GM12891 (cell line): ENCODE measurements at regions not wholly inside any gene's neighbourhood (a gene's known extent, or its start where the extent isn't known, plus 50 kb on each side); places are given as distances from the start of the nearest gene placed in this dataset.

Source experiments
- POLR2A ChIP-seq: IDR thresholded peaks from 2 replicates; pipeline ENCODE4 v1.6.1; 2011; ENCODE audit warnings: low read depth, low read length, control low read depth
- POU2F2 ChIP-seq: IDR thresholded peaks from 2 replicates; pipeline ENCODE4 v1.6.1; 2011; ENCODE audit warnings: low read depth, mild to moderate bottlenecking, control low read depth, low read length, moderate library complexity
- SPI1 ChIP-seq: IDR thresholded peaks from 2 replicates; pipeline ENCODE4 v1.6.1; 2011; ENCODE audit warnings: low read depth, low read length, control low read depth
- TAF1 ChIP-seq: IDR thresholded peaks from 2 replicates; pipeline ENCODE4 v1.6.1; 2011; ENCODE audit warnings: low read depth, low read length, control low read depth

DNA sequence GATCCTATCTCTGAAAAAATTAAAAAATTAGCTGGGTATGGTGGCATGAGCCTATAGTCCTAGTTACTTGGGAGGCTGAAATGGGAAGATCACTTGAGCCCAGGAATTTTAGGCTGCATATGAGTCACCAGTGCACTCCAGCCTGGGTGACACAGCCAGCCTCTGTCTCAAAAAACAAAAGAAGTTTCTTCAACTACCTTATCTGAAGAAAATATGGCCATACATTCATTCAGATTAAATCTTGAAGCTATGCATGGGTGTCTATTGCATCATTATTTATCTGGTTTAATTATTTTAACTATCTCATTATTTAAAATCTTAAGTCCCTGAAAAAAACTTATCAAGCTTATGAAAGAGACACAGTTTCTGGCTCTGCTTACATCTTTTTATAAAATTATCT lies 204.1 kb downstream of the SIM1 start:
- no peak for TF ChIP-seq TAF1
- no peak for TF ChIP-seq POU2F2
- TF ChIP-seq POLR2A, result no peak
- TF ChIP-seq SPI1, result no peak
